CD14-positive monocyte (primary cell): ENCODE measurements at regions not wholly inside any gene's neighbourhood (a gene's known extent, or its start where the extent isn't known, plus 50 kb on each side); places are given as distances from the start of the nearest gene placed in this dataset.

ENCODE experiments used
- DNase-seq, 3 donors: peaks; one replicate each; pipeline ENCODE4 v3.0.0-alpha.2; 2011 to 2022
- H2AFZ ChIP-seq: 2 replicates; pipeline ENCODE4 v1.6.0; 2012; ENCODE audit warnings: mild to moderate bottlenecking, low read depth, low read length, inconsistent platforms; ENCODE audit not compliant: insufficient read depth, poor library complexity, severe bottlenecking
- H3K27ac ChIP-seq, 2 donors: 1 replicate in 1 of 2; 2 replicates in 1 of 2; pipeline ENCODE4 v1.5.1; 2012 to 2013; ENCODE audit warnings: low read length in 2 of 2, control low read depth in 1 of 2, inconsistent platforms in 1 of 2, low read depth in 1 of 2, mild to moderate bottlenecking in 1 of 2
- H3K27me3 ChIP-seq, 2 donors: one replicate each; pipeline versions ENCODE4 v1.6.0 to v1.6.1; 2011 to 2013; ENCODE audit warnings: low read length in 2 of 2; ENCODE audit not compliant: control insufficient read depth in 2 of 2, insufficient read depth in 2 of 2
- H3K36me3 ChIP-seq, 2 donors: replicated peaks in 1 of 2; 1 replicate in 1 of 2; 2 replicates in 1 of 2; pipeline versions ENCODE4 v1.5.1 to v1.6.1; 2012 to 2013; ENCODE audit warnings: low read length in 2 of 2, control low read depth in 1 of 2, inconsistent platforms in 1 of 2, mild to moderate bottlenecking in 1 of 2; ENCODE audit not compliant: insufficient read depth in 2 of 2, control insufficient read depth in 1 of 2
- H3K4me1 ChIP-seq, 2 donors: 1 replicate in 1 of 2; 2 replicates in 1 of 2; pipeline versions ENCODE4 v1.5.1 to v1.6.1; 2012 to 2013; ENCODE audit warnings: low read length in 2 of 2, control low read depth in 1 of 2, inconsistent platforms in 1 of 2, mild to moderate bottlenecking in 1 of 2, moderate library complexity in 1 of 2; ENCODE audit not compliant: insufficient read depth in 2 of 2, control insufficient read depth in 1 of 2
- H3K4me2 ChIP-seq: replicated peaks from 2 replicates; pipeline ENCODE3; 2012; ENCODE audit warnings: low read length, moderate library complexity, mild to moderate bottlenecking; ENCODE audit not compliant: poor library complexity, severe bottlenecking; ENCODE audit errors: extremely low read depth
- H3K4me3 ChIP-seq, 3 experiments: fragments of 200-600 bp in 1 of 3; sonication (generic) in 1 of 3; replicated peaks in 1 of 3; 1 replicate in 2 of 3; 2 replicates in 1 of 3; pipeline ENCODE4 v1.5.1; 2011 to 2013; ENCODE audit warnings: low read length in 3 of 3, mild to moderate bottlenecking in 3 of 3, control low read depth in 2 of 3, low read depth in 2 of 3, inconsistent platforms in 1 of 3, moderate library complexity in 1 of 3
- H3K79me2 ChIP-seq: 2 replicates; pipeline ENCODE4 v1.6.0; 2012; ENCODE audit warnings: mild to moderate bottlenecking, control low read depth, inconsistent platforms, low read length, moderate library complexity; ENCODE audit not compliant: insufficient read depth
- H3K9ac ChIP-seq: 2 replicates; pipeline ENCODE4 v1.6.0; 2017; ENCODE audit warnings: low read length, mild to moderate bottlenecking; ENCODE audit not compliant: insufficient read depth, poor library complexity, severe bottlenecking
- H3K9me3 ChIP-seq, 2 donors: replicated peaks in 1 of 2; 1 replicate in 1 of 2; 2 replicates in 1 of 2; pipeline versions ENCODE4 v1.5.1 to v1.6.1; 2012 to 2013; ENCODE audit warnings: low read length in 2 of 2, control low read depth in 1 of 2; ENCODE audit not compliant: control insufficient read depth in 1 of 2, insufficient read depth in 1 of 2
- H4K20me1 ChIP-seq: 2 replicates; pipeline ENCODE4 v1.6.0; 2012; ENCODE audit warnings: mild to moderate bottlenecking, low read length, control low read depth, moderate library complexity; ENCODE audit not compliant: insufficient read depth
- H3K27ac Mint-ChIP-seq, 7 donors: one replicate each; pipeline ENCODE4 v1.8.0; 2020; ENCODE audit warnings: mild to moderate bottlenecking in 7 of 7, mixed read lengths in 7 of 7, moderate library complexity in 6 of 7, inconsistent platforms in 2 of 7
- H3K27me3 Mint-ChIP-seq, 3 donors: one replicate each; pipeline ENCODE4 v1.8.0; 2021 to 2022; ENCODE audit warnings: low read depth in 3 of 3, mild to moderate bottlenecking in 3 of 3, mixed read lengths in 3 of 3, moderate library complexity in 3 of 3, inconsistent platforms in 1 of 3
- H3K36me3 Mint-ChIP-seq, 2 donors: one replicate each; pipeline ENCODE4 v1.8.0; 2020; ENCODE audit warnings: mixed read lengths in 2 of 2, inconsistent platforms in 1 of 2, mild to moderate bottlenecking in 1 of 2
- H3K4me1 Mint-ChIP-seq: one replicate; pipeline ENCODE4 v1.8.0; 2020; ENCODE audit warnings: mild to moderate bottlenecking, mixed read lengths
- H3K4me3 Mint-ChIP-seq, 2 donors: one replicate each; pipeline ENCODE4 v1.8.0; 2020; ENCODE audit warnings: mild to moderate bottlenecking in 2 of 2, mixed read lengths in 2 of 2, moderate library complexity in 1 of 2
- H3K9me3 Mint-ChIP-seq, 7 donors: one replicate each; pipeline ENCODE4 v1.8.0; 2020 to 2022; ENCODE audit warnings: mixed read lengths in 7 of 7, mild to moderate bottlenecking in 6 of 7, moderate library complexity in 6 of 7, inconsistent platforms in 2 of 7
- WGBS: methylation state at CpG from one replicate; pipeline ENCODE4 v1.1.5; 2013; ENCODE audit warnings: missing lambda C conversion rate; ENCODE audit not compliant: insufficient coverage; 5-methylcytosine and 5-hydroxymethylcytosine counted together
- intact Hi-C, 2 donors: fragments of 100-400 bp; cut with micrococcal nuclease; formaldehyde crosslinking; loops; one replicate each; pipeline versions ENCODE4 v1.15.0 to v1.15.1; 2023
- TF ChIP-seq, protein P1 (sequence below): fragments of 200-600 bp; IDR thresholded peaks from one replicate; pipeline ENCODE4 v1.8.0; 2022; ENCODE audit warnings: antibody characterized with exemption, mild to moderate bottlenecking

DNA sequence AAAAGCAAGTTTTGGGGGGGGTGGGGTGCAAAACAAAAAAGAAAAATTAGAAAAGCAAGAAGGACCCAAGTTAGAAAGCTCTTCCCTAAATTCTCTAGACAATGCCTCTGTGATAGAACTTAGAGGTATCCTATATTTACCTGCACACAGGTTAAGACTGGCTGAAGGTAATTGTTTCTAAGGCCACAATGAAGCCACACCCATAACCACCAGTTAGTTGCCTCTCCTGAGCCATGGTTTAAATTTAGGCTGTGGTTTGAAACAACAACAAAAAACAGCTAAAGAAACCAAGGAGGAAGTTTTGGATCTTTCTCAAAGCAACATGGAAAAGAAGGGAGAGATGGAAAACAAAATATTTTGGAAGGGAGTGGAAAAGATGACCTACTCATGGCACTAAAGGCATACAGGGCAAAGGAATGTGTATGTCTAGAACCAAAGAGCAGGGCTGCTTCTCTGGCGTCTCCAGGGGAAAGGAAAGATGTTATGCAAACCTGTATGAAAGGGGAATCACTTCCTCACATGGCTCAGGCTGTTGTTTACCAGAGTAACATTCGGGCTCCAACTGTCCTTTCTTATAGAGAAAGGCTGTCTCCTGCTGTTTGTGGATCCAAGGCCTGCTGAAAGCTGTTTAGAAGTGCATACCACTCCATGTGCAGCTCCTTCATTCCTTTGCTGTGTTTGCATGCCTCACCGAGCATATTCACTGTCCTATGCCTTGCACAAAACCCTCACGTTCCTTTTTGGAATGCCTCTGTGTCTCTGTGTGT is 408.9 kb upstream of the MPDZ start:
- H3K27ac ChIP-seq: no peak overlapping the region
- no peak overlapping the region for H3K9ac ChIP-seq
- no peaks in the 10 kb centered on the region for H4K20me1 ChIP-seq
- DNase-seq: no peak
- H3K4me1 ChIP-seq: no peaks in the 10 kb centered on the region
- H3K27ac Mint-ChIP-seq: no peak overlapping the region
- TF ChIP-seq, protein P1, sequence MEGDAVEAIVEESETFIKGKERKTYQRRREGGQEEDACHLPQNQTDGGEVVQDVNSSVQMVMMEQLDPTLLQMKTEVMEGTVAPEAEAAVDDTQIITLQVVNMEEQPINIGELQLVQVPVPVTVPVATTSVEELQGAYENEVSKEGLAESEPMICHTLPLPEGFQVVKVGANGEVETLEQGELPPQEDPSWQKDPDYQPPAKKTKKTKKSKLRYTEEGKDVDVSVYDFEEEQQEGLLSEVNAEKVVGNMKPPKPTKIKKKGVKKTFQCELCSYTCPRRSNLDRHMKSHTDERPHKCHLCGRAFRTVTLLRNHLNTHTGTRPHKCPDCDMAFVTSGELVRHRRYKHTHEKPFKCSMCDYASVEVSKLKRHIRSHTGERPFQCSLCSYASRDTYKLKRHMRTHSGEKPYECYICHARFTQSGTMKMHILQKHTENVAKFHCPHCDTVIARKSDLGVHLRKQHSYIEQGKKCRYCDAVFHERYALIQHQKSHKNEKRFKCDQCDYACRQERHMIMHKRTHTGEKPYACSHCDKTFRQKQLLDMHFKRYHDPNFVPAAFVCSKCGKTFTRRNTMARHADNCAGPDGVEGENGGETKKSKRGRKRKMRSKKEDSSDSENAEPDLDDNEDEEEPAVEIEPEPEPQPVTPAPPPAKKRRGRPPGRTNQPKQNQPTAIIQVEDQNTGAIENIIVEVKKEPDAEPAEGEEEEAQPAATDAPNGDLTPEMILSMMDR: no peak
- no peaks in the 10 kb centered on the region for H3K36me3 ChIP-seq
- H3K4me2 ChIP-seq: no peak overlapping the region
- 76% methylated on average over 2 of the region's 4 CpGs for WGBS
- H3K4me3 Mint-ChIP-seq: no peak overlapping the region
- H3K79me2 ChIP-seq: no peaks in the 10 kb centered on the region
- no peak overlapping the region for H2AFZ ChIP-seq
- no peak overlapping the region for H3K4me3 ChIP-seq
- peaks cover 0 to 3% (median 0%) of the 10 kb centered on the region in 7 donors for H3K9me3 Mint-ChIP-seq
- H3K9me3 ChIP-seq: no peaks in the 10 kb centered on the region
- intact Hi-C loops: no loop called here
- H3K36me3 Mint-ChIP-seq: no peaks in the 10 kb centered on the region
- H3K27me3 ChIP-seq: no peaks in the 10 kb centered on the region
- H3K27me3 Mint-ChIP-seq: peaks cover 0 to 4% (median 0%) of the 10 kb centered on the region in 3 donors
- no peaks in the 10 kb centered on the region for H3K4me1 Mint-ChIP-seq

- H3K4me1 Mint-ChIP-seq: no peaks in the 10 kb centered on the region
- peaks cover 0 to 4% (median 2%) of the 10 kb centered on the region in 7 donors for H3K9me3 Mint-ChIP-seq
- no peaks in the 10 kb centered on the region for H3K36me3 ChIP-seq
- TF ChIP-seq, protein P1: no peak
- no peaks in the 10 kb centered on the region for H3K36me3 Mint-ChIP-seq
- no peak overlapping the region for H2AFZ ChIP-seq
- no peaks in the 10 kb centered on the region for H3K9me3 ChIP-seq
- H3K27me3 Mint-ChIP-seq: peaks cover 0 to 4% (median 0%) of the 10 kb centered on the region in 3 donors
- intact Hi-C loops: no loop called here
- DNase-seq: no peak
- H3K27me3 ChIP-seq: no peaks in the 10 kb centered on the region
- H3K4me3 ChIP-seq: no peak overlapping the region
- H3K79me2 ChIP-seq: no peaks in the 10 kb centered on the region
- H3K27ac Mint-ChIP-seq: peak overlapping the region in 1 of 7 donors; percentile 6
- no peaks in the 10 kb centered on the region for H3K4me1 ChIP-seq
- no peak overlapping the region for H3K9ac ChIP-seq
- no peak overlapping the region for H3K27ac ChIP-seq
- no CpG with 5 or more reads among the region's 2 CpGs for WGBS
- H3K4me3 Mint-ChIP-seq: no peak overlapping the region
- no peaks in the 10 kb centered on the region for H4K20me1 ChIP-seq
- H3K4me2 ChIP-seq: no peak overlapping the region
Observed at GRCh38 chr9:13684656-13685055, 405.2 kb upstream of the MPDZ start.
